KG1 (cell line): ENCODE measurements at regions not wholly inside any gene's neighbourhood (a gene's known extent, or its start where the extent isn't known, plus 50 kb on each side); places are given as distances from the start of the nearest gene placed in this dataset.

Source experiments
- DNase-seq: peaks from one replicate; lab custom pipeline; 2025; lab: John Stamatoyannopoulos, UW

- no peak for DNase-seq
Measured at GRCh38 chr3:170730071-170730812, 139.8 kb downstream of the RPL22L1 start.

DNA sequence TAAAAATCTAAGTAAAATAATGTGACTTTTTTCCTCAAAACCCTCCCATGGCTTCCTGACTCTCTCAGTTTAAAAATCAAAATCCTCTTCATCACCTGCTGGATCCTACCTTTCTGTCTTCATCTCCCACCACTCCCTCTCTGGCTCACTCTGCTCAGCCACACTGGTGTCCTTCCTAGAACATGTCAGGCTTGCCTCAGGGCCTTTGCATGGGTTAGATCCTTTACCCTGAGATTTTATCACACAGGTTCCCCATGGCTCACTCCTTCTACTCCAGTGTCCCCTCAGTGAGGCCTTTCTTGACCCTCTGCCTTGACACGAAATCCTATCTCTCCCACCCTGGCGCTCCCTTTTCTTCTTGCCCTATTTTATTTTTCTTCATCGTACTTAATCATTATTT, 141.8 kb downstream of the RPL22L1 start:
- no peak for DNase-seq

- no peak for DNase-seq
Measured at GRCh38 chr3:170727754-170728153, 141.9 kb upstream of the SLC7A14 start.

GRCh38 chr3:170726976-170727661, 141.2 kb upstream of the SLC7A14 start:
- DNase-seq: no peak

DNA sequence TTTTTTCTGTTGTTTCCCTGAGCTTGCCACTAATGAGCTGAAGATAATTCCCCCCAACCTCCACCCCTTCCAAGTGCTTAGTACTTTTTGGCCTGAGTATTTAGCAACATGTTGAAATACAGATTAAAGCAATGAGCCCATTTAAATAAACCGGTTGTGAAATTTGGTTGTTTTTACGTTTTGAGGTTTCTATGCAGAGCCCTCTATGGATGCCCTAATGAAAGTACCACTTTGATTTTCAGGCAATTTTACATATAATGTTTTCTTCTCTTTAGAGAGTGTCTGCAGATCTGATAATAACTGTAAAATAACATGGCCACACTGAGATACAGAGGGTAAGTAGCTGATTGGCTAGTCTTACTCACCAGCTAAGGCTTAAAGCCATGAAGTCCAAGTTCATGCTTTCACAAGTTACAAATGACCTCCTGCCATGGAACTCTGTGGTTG, 139.4 kb upstream of the SLC7A14 start:
- DNase-seq: no peak

DNA sequence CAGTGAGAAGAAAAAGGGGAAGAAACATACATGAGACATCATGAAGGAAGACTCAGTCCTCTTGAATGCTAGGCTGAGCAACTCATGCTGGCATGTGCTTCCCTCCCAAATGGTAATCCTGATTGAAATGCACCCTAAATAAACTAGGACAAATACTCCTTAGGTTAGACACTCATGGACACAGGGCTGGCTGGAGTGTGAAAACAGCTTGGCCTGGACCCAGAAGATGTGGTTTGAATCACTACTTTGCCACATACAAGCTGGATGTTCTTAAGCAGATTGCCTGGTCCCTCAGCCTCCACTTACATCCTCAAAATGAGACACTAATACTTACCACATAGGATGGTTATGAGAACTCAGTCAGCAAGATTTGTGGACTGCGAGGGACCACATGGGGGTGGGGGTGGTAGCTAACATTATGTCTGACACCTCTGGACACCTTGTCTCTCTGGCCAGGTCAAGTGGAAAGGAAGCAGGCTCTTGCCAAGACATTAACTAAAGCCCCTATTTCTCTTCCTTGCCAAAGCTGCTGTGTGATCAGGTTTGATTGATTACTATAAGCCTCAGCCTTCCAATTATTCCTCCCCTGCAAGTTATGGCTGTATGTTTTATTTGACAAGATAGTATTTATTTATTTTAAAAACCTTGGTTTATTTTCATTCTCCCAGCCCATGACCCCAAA, 138.9 kb upstream of the SLC7A14 start:
- DNase-seq: no peak

GRCh38 chr3:170723241-170723640, 137.4 kb upstream of the SLC7A14 start:
- DNase-seq: no peak

GRCh38 chr3:170721563-170721962, 135.7 kb upstream of the SLC7A14 start:
- no peak for DNase-seq

DNA sequence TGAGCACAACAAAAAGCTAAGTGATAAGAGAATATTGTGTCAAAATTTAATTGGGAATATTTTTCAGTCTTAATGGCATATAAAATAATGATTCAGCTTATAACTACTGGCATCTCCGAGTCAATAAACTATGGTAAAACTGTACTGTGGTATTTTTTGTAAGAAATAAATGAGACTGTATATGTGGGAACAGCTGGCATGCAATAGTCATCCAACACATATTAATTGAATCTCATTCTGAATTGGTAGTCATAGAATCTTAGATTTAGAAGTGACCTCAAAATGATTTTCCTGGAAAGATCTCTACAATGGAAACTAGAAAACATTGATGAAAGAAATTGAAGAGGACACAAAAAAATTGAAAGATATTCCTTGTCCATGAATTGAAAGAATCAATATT, 133.4 kb upstream of the SLC7A14 start:
- DNase-seq: no peak

DNA sequence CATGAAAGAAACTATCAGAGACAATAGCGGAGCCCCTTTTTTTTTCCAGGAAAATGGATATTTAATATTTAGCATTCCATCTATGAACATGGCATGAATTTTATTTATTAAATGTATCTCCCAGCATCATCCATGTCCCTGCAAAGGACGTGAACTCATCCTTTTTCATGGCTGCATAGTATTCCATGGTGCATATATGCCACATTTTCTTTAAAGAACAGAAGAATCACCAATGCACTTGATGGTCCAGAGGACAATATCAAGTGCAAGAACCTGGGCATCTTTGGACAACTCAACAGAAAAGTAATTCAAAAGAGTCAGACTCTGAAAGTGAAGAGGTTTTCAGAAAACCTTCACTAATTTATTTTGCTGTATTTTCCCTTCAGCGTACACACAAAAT, 133.0 kb upstream of the SLC7A14 start:
- no peak for DNase-seq

DNA sequence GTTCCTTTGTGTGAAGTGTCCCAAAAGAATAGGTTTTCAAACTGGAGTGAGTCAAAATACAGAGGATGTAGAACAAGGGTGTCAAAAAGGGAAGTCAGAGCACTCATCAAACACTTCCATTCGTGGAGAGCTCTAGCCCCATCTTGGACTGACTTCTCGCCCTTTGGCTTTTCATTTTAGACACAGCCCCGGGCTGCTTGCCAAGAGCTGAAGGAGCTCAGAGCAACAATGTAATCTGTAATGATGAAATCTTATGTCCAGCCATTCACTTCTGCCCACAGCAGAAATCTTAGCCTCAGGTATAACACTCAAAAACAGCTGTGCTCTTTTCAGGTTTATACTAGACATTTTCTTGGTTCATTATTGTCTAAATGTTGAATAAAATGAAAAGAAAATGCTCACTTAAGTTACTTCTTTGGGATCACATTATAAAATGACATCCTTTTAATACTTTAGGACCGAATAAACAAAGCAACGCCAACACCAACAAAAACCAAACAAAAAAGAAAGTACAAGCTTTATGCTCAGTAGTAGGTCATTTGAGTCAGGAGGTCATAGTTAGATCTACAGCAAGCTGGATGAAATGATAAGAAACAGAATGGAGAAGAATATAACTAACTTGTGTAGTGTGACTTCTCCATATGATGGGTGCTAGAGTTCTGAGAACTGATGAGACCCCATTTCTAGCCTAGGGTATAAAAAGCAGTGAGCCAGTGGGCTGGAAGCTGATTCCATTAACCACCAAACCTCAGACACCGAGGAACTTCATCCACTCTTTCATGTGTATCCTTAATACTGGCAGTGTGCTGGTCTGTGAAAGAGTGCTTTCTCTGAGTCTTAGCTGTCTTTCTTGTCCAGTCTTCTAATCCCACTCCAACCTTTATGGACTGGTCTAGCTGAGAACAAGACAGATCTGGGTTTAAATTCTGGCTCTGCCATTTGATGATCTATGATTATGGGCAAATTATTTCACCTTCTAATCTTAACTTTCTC, 131.8 kb upstream of the SLC7A14 start:
- DNase-seq: no peak

DNA sequence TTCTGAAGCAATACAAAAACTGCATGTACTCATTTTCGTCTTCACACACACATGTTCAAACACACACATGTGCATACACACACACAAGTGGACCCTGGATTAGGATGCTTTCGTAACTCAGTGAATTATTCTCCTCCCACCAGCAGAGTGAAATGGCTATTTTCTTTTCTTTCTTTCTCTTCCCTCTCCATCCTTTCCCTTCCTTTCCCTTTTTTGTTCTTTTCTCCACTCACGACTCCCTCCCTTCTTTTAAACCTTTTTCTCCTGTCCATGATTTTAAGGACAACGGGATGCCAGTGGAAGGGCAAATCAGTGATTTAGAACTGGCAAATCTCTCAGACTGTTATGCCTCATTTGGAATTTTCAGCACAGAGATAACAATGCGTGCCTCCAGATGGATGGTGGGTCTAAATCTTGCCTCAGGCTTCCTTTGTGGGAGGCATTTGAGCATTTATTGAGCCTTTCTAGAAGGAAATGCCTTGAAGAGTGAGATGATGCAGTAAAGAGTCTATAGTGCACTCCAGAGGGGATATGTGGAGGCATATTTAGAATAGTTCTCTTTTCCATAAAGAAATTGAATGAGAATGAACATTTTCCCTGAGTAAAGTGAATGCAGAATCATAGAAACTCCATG, 130.4 kb upstream of the SLC7A14 start:
- no peak for DNase-seq

- DNase-seq: no peak
Measured at GRCh38 chr3:170714562-170715535, 129.0 kb upstream of the SLC7A14 start.

GRCh38 chr3:170714122-170714521, 128.2 kb upstream of the SLC7A14 start:
- no peak for DNase-seq

DNA sequence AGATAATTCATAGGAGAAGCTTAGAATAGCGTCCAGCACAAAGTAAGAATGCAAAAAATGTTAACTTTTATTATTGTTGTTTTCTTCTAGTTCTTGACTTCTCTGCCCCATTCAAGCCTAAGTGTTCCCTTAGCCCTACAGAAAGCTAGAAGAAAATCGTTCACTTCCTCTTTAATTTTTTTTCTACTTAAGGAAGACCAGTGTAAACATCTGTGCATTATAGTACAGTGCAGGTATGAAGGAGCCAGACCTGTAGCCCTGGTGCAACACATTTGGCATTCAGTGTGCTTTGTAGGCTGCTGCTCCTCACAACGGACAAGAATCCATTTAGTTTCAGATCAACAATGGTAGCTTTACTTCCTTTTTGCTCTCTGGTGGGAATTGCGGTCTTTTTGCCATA, 127.8 kb upstream of the SLC7A14 start:
- DNase-seq: no peak

- DNase-seq: no peak
Measured at GRCh38 chr3:170712798-170713197, 126.9 kb upstream of the SLC7A14 start.

DNA sequence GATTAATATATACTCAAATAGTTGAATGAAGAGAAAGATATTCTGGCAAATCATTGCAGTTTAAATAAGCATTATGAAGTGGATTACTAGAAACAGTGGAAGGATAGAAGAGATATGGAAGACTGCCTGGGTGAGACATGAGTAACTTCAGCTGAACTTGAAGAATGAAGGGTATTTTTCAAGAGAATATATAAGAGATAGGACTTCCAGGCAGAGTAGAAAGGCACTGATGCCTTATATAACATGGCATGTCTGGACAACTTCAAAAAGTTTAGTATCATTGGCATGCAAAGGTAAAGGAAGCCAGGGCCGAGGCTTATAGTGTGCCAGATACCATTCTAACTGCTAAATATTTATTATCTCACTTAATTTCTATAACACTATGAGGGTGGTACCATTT, 126.5 kb upstream of the SLC7A14 start:
- no peak for DNase-seq

DNA sequence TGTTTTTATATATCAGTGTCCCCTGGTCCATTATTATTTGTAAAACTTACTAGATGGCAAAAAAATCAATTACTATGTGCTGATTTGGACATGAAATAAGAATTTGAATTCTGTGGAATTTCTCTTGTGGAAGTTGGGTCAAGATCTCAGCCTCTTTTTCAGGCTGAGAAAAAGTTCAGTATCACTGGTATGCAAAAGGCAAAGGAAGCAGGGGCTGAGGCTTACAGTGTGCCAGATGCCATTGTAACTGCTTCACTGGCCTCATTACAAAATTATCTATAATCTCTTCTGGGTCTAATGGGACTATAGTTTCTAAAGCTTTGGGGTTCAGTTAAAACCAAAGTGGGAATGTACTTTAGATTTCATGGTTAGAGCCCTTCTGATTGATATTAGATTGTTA, 125.9 kb upstream of the SLC7A14 start:
- DNase-seq: no peak

- DNase-seq: no peak
Measured at GRCh38 chr3:170709046-170709445, 123.2 kb upstream of the SLC7A14 start.

DNA sequence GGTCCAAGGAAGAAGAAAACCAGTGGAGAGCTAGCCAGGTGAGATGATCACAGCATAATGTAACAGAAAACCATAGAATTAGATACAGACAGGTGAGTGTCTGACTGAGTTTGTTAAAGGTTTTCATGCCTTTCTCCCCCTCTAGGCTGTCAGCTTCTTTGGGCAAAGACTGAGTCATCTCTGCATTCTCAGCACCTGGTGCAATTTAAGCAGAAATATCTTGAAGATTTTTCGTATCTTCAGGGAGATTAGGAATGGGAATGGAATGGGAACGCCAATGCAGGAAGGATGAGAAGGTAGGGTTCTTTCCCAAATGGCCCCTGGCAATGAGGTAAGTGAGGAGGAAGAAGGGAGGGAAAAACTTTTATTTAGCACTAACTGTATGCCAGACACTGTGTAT, 122.0 kb upstream of the SLC7A14 start:
- DNase-seq: no peak
